ENCODE measurements at regions not wholly inside any gene's neighbourhood (a gene's known extent, or its start where the extent isn't known, plus 50 kb on each side); places are given as distances from the start of the nearest gene placed in this dataset.
A peak's percentile ranks its signal among the peaks of the same experiment; 100 is the strongest.

GRCh38 chr14:47961634-47962033 lies 286.2 kb upstream of the MDGA2 start:
- ATAC-seq (ENCODE audit: low read depth) (no peak), DNase-seq (ENCODE audit: low spot score) (no peak)
- no peaks in the 10 kb centered on the region for H3K4me1 ChIP-seq (ENCODE audit: insufficient read depth, poor library complexity, severe bottlenecking)
- peaks cover 32% of the 10 kb centered on the region for H3K27me3 ChIP-seq (ENCODE audit: insufficient read depth, poor library complexity, severe bottlenecking)
- no peaks in the 10 kb centered on the region for H3K36me3 ChIP-seq (ENCODE audit: low read depth)
- H3K9me3 ChIP-seq (ENCODE audit: severe bottlenecking), result no peaks in the 10 kb centered on the region
- no peak for TF ChIP-seq CTCF (IDR thresholded peaks at IDR 0.05; ENCODE audit: poor library complexity, severe bottlenecking)
- no peak overlapping the region for H3K27ac ChIP-seq (ENCODE audit: poor library complexity, severe bottlenecking)
- H3K4me3 ChIP-seq (ENCODE audit: severe bottlenecking), result no peak overlapping the region

GRCh38 chr14:47959740-47960139 lies 284.3 kb upstream of the MDGA2 start:
- Histone ChIP-seq H3K36me3 (ENCODE audit: low read depth) (no peaks in the 10 kb centered on the region), H3K27ac (ENCODE audit: poor library complexity, severe bottlenecking) (no peak overlapping the region), H3K4me3 (ENCODE audit: severe bottlenecking) (no peak overlapping the region), H3K9me3 (ENCODE audit: severe bottlenecking) (no peaks in the 10 kb centered on the region), H3K4me1 (ENCODE audit: insufficient read depth, poor library complexity, severe bottlenecking) (no peaks in the 10 kb centered on the region), H3K27me3 (ENCODE audit: insufficient read depth, poor library complexity, severe bottlenecking) (peaks cover 39% of the 10 kb centered on the region)
- TF ChIP-seq CTCF (IDR thresholded peaks at IDR 0.05; ENCODE audit: poor library complexity, severe bottlenecking), result no peak
- peak; percentile 71 for ATAC-seq (ENCODE audit: low read depth)
- DNase-seq (ENCODE audit: low spot score), result no peak

GRCh38 chr14:47949006-47949405 lies 273.6 kb upstream of the MDGA2 start:
- TF ChIP-seq CTCF (IDR thresholded peaks at IDR 0.05; ENCODE audit: poor library complexity, severe bottlenecking), result no peak

GRCh38 chr14:47935332-47935731 lies 259.9 kb upstream of the MDGA2 start:
- no peaks in the 10 kb centered on the region for H3K9me3 ChIP-seq (ENCODE audit: severe bottlenecking)
- no peaks in the 10 kb centered on the region for H3K4me1 ChIP-seq (ENCODE audit: insufficient read depth, poor library complexity, severe bottlenecking)
- no peak overlapping the region for H3K27ac ChIP-seq (ENCODE audit: poor library complexity, severe bottlenecking)
- no peak overlapping the region for H3K4me3 ChIP-seq (ENCODE audit: severe bottlenecking)
- DNase-seq (ENCODE audit: low spot score), result no peak
- peaks cover 22% of the 10 kb centered on the region for H3K27me3 ChIP-seq (ENCODE audit: insufficient read depth, poor library complexity, severe bottlenecking)
- TF ChIP-seq CTCF (IDR thresholded peaks at IDR 0.05; ENCODE audit: poor library complexity, severe bottlenecking), result no peak
- no peaks in the 10 kb centered on the region for H3K36me3 ChIP-seq (ENCODE audit: low read depth)
- ATAC-seq (ENCODE audit: low read depth), result no peak

More at GRCh38 chr14:47949006-47949405, 273.6 kb upstream of the MDGA2 start:
- no peak overlapping the region for H3K4me3 ChIP-seq (ENCODE audit: severe bottlenecking)
- no peak overlapping the region for H3K27ac ChIP-seq (ENCODE audit: poor library complexity, severe bottlenecking)
- no peaks in the 10 kb centered on the region for H3K36me3 ChIP-seq (ENCODE audit: low read depth)
- H3K27me3 ChIP-seq (ENCODE audit: insufficient read depth, poor library complexity, severe bottlenecking), result peaks cover 8% of the 10 kb centered on the region
- DNase-seq (ENCODE audit: low spot score) (no peak), ATAC-seq (ENCODE audit: low read depth) (no peak)
- no peaks in the 10 kb centered on the region for H3K4me1 ChIP-seq (ENCODE audit: insufficient read depth, poor library complexity, severe bottlenecking)
- H3K9me3 ChIP-seq (ENCODE audit: severe bottlenecking), result no peaks in the 10 kb centered on the region

GRCh38 chr14:47929334-47929733 lies 253.9 kb upstream of the MDGA2 start:
- no peaks in the 10 kb centered on the region for H3K36me3 ChIP-seq (ENCODE audit: low read depth)
- no peak for ATAC-seq (ENCODE audit: low read depth)
- no peak overlapping the region for H3K27ac ChIP-seq (ENCODE audit: poor library complexity, severe bottlenecking)

More at GRCh38 chr14:47929334-47929733, 253.9 kb upstream of the MDGA2 start:
- TF ChIP-seq CTCF (IDR thresholded peaks at IDR 0.05; ENCODE audit: poor library complexity, severe bottlenecking), result no peak
- no peak for DNase-seq (ENCODE audit: low spot score)
- H3K27me3 ChIP-seq (ENCODE audit: insufficient read depth, poor library complexity, severe bottlenecking), result peaks cover 9% of the 10 kb centered on the region
- no peaks in the 10 kb centered on the region for H3K9me3 ChIP-seq (ENCODE audit: severe bottlenecking)
- no peak overlapping the region for H3K4me3 ChIP-seq (ENCODE audit: severe bottlenecking)
- H3K4me1 ChIP-seq (ENCODE audit: insufficient read depth, poor library complexity, severe bottlenecking), result no peaks in the 10 kb centered on the region

Data from RWPE2 (cell line).